Kidney (tissue), 13 donors: ENCODE measurements at regions not wholly inside any gene's neighbourhood (a gene's known extent, or its start where the extent isn't known, plus 50 kb on each side); places are given as distances from the start of the nearest gene placed in this dataset.

ENCODE experiments used
- DNase-seq, 5 donors: peaks; one replicate each; pipeline ENCODE4 v3.0.0-alpha.2; 2013 to 2020
- FAIRE-seq: peaks from 2 replicates; lab custom pipeline; 2012; peaks lifted over from hg19 to GRCh38; lab: Jason Lieb, UNC
- H3K27ac ChIP-seq, 2 donors: one replicate each; pipeline ENCODE4 v1.7.0; 2013; ENCODE audit warnings: low read depth in 2 of 2, low read length in 2 of 2, inconsistent platforms in 1 of 2
- H3K27me3 ChIP-seq: one replicate; pipeline ENCODE4 v1.7.1; 2013; ENCODE audit warnings: low read length, inconsistent platforms; ENCODE audit not compliant: control insufficient read depth, insufficient read depth
- H3K36me3 ChIP-seq, 3 donors: one replicate each; pipeline versions ENCODE4 v1.7.0 to v1.7.1; 2013; ENCODE audit warnings: low read length in 3 of 3, control low read depth in 1 of 3, inconsistent platforms in 1 of 3; ENCODE audit not compliant: insufficient read depth in 3 of 3, control insufficient read depth in 2 of 3
- H3K4me1 ChIP-seq, 3 donors: one replicate each; pipeline versions ENCODE4 v1.7.0 to v1.7.1; 2013; ENCODE audit warnings: low read length in 3 of 3, inconsistent platforms in 1 of 3, low read depth in 1 of 3; ENCODE audit not compliant: control insufficient read depth in 2 of 3, insufficient read depth in 2 of 3
- H3K4me3 ChIP-seq, 3 donors: one replicate each; pipeline versions ENCODE4 v1.7.0 to v1.8.1; 2013; ENCODE audit warnings: low read length in 3 of 3, control low read depth in 1 of 3, inconsistent platforms in 1 of 3
- H3K9ac ChIP-seq, 3 donors: one replicate each; pipeline versions ENCODE4 v1.7.0 to v1.7.1; 2013; ENCODE audit warnings: low read length in 3 of 3, control low read depth in 1 of 3, inconsistent platforms in 1 of 3
- H3K9me3 ChIP-seq, 3 donors: one replicate each; pipeline versions ENCODE4 v1.7.0 to v1.7.1; 2013; ENCODE audit warnings: low read length in 3 of 3, control low read depth in 1 of 3, inconsistent platforms in 1 of 3; ENCODE audit not compliant: control insufficient read depth in 2 of 3, insufficient read depth in 1 of 3
- intact Hi-C: fragments of 100-400 bp; cut with DNase I; formaldehyde crosslinking; loops from one replicate; pipeline ENCODE4 v1.11.1; 2022
- TF ChIP-seq, protein P1 (sequence below): IDR thresholded peaks from 3 replicates; pipeline ENCODE4 v1.5.1; 2012; ENCODE audit warnings: mild to moderate bottlenecking, moderate library complexity, borderline replicate concordance; ENCODE audit not compliant: insufficient read depth; ENCODE audit errors: extremely low read depth
- donor health status: control.
- donor health status: control.
- donor health status: control.
- donor health status: control.
- donor health status: control.
- donor health status: DM: yes; HTN: yes; CAD: no.
- donor health status: Normal renal cell carcinoma (clear cell type).

DNA sequence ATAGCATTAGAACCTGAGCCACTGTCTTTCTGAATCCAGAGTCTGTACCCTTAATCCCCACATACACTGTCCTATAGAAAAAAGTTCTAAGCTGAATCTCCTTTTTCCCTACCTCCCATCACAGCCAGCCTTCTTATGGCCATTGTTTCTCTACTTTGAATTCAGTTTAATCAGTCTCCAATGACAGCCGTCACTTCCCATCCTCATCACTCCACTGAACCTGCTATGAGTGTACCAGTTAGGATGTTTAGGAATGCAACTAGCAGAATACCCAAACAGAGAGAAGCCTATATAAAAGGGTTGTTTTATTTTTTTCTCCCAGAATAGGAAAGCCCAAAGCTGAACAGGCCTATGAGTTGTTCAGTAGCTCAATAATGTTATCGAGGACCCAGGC, 220.4 kb upstream of the NREP start:
- intact Hi-C loops: no loop called here
- no peak for FAIRE-seq
- TF ChIP-seq, protein P1, sequence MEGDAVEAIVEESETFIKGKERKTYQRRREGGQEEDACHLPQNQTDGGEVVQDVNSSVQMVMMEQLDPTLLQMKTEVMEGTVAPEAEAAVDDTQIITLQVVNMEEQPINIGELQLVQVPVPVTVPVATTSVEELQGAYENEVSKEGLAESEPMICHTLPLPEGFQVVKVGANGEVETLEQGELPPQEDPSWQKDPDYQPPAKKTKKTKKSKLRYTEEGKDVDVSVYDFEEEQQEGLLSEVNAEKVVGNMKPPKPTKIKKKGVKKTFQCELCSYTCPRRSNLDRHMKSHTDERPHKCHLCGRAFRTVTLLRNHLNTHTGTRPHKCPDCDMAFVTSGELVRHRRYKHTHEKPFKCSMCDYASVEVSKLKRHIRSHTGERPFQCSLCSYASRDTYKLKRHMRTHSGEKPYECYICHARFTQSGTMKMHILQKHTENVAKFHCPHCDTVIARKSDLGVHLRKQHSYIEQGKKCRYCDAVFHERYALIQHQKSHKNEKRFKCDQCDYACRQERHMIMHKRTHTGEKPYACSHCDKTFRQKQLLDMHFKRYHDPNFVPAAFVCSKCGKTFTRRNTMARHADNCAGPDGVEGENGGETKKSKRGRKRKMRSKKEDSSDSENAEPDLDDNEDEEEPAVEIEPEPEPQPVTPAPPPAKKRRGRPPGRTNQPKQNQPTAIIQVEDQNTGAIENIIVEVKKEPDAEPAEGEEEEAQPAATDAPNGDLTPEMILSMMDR: no peak

DNA sequence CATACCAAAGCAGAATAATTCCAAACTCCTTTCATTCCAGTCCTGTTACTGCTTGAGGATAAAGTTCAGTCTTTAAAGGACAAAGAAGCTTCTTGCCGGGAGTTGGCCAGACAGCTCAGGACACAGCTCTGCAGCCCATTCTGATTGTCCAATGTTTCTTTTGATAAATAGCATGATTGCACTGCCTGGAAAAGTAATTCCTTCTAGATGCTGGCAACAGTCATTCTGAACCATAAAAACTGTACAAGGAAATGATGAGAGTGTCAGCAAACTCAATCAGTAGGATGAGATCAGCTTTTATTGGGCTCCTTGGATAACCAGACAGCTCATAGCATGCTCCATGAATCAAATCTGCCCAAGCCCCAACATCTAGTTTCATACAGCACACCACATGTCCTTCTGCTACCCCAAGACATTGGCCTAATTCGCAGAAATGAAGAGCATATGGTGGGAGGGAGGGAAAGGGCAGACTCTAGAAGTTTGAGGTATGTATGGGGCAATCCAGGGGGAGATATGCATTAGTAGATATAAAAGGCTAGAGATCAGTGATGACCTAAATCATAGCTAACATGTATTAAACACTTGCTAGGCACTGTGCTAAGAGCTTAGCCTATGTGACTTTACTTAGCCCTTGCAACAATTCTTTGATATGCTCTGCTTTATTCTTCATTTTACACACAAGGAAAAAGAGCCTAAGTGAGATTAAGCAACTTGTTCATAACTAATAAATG, 219.9 kb upstream of the NREP start:
- intact Hi-C loops: no loop called here
- Histone ChIP-seq H3K36me3 (no peaks in the 10 kb centered on the region), H3K4me1 (no peaks in the 10 kb centered on the region), H3K27me3 (no peaks in the 10 kb centered on the region), H3K9me3 (no peaks in the 10 kb centered on the region), H3K9ac (no peak overlapping the region), H3K4me3 (no peak overlapping the region), H3K27ac (no peak overlapping the region)
- no peak for FAIRE-seq
- TF ChIP-seq, protein P1: no peak
- no peak for DNase-seq

More for the DNA sequence above, 220.4 kb upstream of the NREP start:
- Histone ChIP-seq H3K9me3 (no peaks in the 10 kb centered on the region), H3K27me3 (no peaks in the 10 kb centered on the region), H3K9ac (no peak overlapping the region), H3K4me1 (no peaks in the 10 kb centered on the region), H3K36me3 (no peaks in the 10 kb centered on the region), H3K4me3 (no peak overlapping the region), H3K27ac (no peak overlapping the region)
- no peak for DNase-seq

DNA sequence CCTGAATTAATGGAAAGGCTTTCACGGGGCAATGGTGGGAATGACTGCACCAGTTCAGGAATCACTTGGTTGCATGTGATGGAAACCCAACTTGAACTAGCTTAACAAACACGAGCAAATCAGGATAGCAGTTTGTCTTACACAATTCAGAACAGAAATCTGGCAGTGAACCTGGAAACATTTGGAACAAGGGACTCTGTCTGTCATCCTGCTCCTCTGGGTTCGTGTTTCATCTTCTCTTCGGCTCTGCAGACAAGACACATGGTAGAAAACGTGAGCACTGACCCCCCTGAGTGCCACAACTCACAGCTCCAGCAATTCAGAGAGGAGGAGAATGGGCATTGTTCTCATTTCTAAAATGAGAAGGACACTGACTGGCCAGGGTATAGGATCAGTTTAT, 218.1 kb upstream of the NREP start:
- no peak overlapping the region for H3K27ac ChIP-seq
- H3K36me3 ChIP-seq: no peaks in the 10 kb centered on the region
- H3K9me3 ChIP-seq: no peaks in the 10 kb centered on the region
- no peaks in the 10 kb centered on the region for H3K4me1 ChIP-seq
- FAIRE-seq (no peak), DNase-seq (no peak)
- H3K27me3 ChIP-seq: no peaks in the 10 kb centered on the region
- no peak overlapping the region for H3K4me3 ChIP-seq
- TF ChIP-seq, protein P1: no peak
- no peak overlapping the region for H3K9ac ChIP-seq
- intact Hi-C loops: no loop called here
